Tibial nerve (tissue), 4 donors: ENCODE measurements at regions not wholly inside any gene's neighbourhood (a gene's known extent, or its start where the extent isn't known, plus 50 kb on each side); places are given as distances from the start of the nearest gene placed in this dataset.

Experiments used
- DNase-seq, 2 donors: peaks; one replicate each; pipeline ENCODE4 v3.0.0-alpha.2; 2019; ENCODE audit warnings: low spot score in 2 of 2
- H3K27ac ChIP-seq, 4 donors: fragments of 200-600 bp; sonication (generic) in 3 of 4; one replicate each; pipeline ENCODE4 v1.5.1; 2017 to 2019; ENCODE audit warnings: mild to moderate bottlenecking in 1 of 4
- H3K27me3 ChIP-seq, 2 donors: fragments of 200-600 bp; sonication (generic) in 1 of 2; one replicate each; pipeline versions ENCODE4 v1.5.1 to v1.6.0; 2017 to 2019
- H3K36me3 ChIP-seq, 3 donors: fragments of 200-600 bp; sonication (generic); one replicate each; pipeline ENCODE4 v1.5.1; 2018 to 2019
- H3K4me1 ChIP-seq, 4 donors: fragments of 200-600 bp; sonication (generic) in 3 of 4; one replicate each; pipeline ENCODE4 v1.5.1; 2017 to 2019
- H3K4me3 ChIP-seq, 4 donors: fragments of 200-600 bp; sonication (generic) in 3 of 4; one replicate each; pipeline ENCODE4 v1.5.1; 2017 to 2019; ENCODE audit warnings: mild to moderate bottlenecking in 1 of 4, moderate library complexity in 1 of 4
- H3K9me3 ChIP-seq, 4 donors: fragments of 200-600 bp; sonication (generic) in 3 of 4; one replicate each; pipeline ENCODE4 v1.5.1; 2017 to 2019
- CTCF ChIP-seq, 5 experiments: fragments of 200-600 bp in 3 of 5; fragments of 450-650 bp in 2 of 5; sonication (generic) in 3 of 5; IDR thresholded peaks; one replicate each; pipeline ENCODE4 v1.5.1; 2016 to 2019; ENCODE audit warnings: antibody characterized with exemption in 5 of 5, mild to moderate bottlenecking in 3 of 5, moderate library complexity in 2 of 5
- EP300 ChIP-seq, 2 donors: sonication (generic); formaldehyde crosslinking; IDR thresholded peaks; one replicate each; pipeline ENCODE4 v1.6.1; 2017; ENCODE audit warnings: antibody characterized with exemption in 2 of 2, mild to moderate bottlenecking in 1 of 2
- POLR2A ChIP-seq, 2 donors: fragments of 450-650 bp; IDR thresholded peaks; one replicate each; pipeline ENCODE4 v1.6.1; 2017; ENCODE audit warnings: antibody characterized with exemption in 2 of 2, mild to moderate bottlenecking in 2 of 2, moderate library complexity in 2 of 2
- WGBS, 2 donors: methylation state at CpG; one replicate each; pipeline ENCODE4 v1.1.5; 2018; 5-methylcytosine and 5-hydroxymethylcytosine counted together

GRCh38 chr2:22020091-22020742 lies 896.4 kb downstream of the TDRD15 start:
- H3K27me3 ChIP-seq, result no peaks in the 10 kb centered on the region
- 73 to 83% methylated on average over 6 of the region's 6 CpGs for WGBS, 2 donors
- H3K9me3 ChIP-seq, result no peaks in the 10 kb centered on the region
- H3K4me1 ChIP-seq, result no peaks in the 10 kb centered on the region
- DNase-seq, result no peak
- no peak for TF ChIP-seq CTCF (IDR thresholded peaks at IDR 0.05)
- TF ChIP-seq EP300 (IDR thresholded peaks at IDR 0.05), result no peak
- no peak for TF ChIP-seq POLR2A (IDR thresholded peaks at IDR 0.05)
- H3K4me3 ChIP-seq, result no peak overlapping the region
- no peak overlapping the region for H3K27ac ChIP-seq
- H3K36me3 ChIP-seq, result no peaks in the 10 kb centered on the region

- H3K9me3 ChIP-seq, result no peaks in the 10 kb centered on the region
- no peaks in the 10 kb centered on the region for H3K27me3 ChIP-seq
- TF ChIP-seq EP300 (IDR thresholded peaks at IDR 0.05), result no peak
- no peak for TF ChIP-seq CTCF (IDR thresholded peaks at IDR 0.05)
- TF ChIP-seq POLR2A (IDR thresholded peaks at IDR 0.05), result no peak
- H3K4me3 ChIP-seq, result no peak overlapping the region
- 37 to 55% methylated on average over 2 of the region's 2 CpGs for WGBS, 2 donors
- no peaks in the 10 kb centered on the region for H3K4me1 ChIP-seq
- no peak overlapping the region for H3K27ac ChIP-seq
- H3K36me3 ChIP-seq, result no peaks in the 10 kb centered on the region
- no peak for DNase-seq
Measured at GRCh38 chr2:22027345-22028005, 903.7 kb downstream of the TDRD15 start.

- TF ChIP-seq EP300 (IDR thresholded peaks at IDR 0.05), result no peak
- no peak for TF ChIP-seq POLR2A (IDR thresholded peaks at IDR 0.05)
- TF ChIP-seq CTCF (IDR thresholded peaks at IDR 0.05), result no peak
- no peaks in the 10 kb centered on the region for H3K36me3 ChIP-seq
- no peak for DNase-seq
- no peak overlapping the region for H3K4me3 ChIP-seq
- no peaks in the 10 kb centered on the region for H3K27me3 ChIP-seq
- peaks cover 0 to 11% (median 0%) of the 10 kb centered on the region in 4 donors for H3K9me3 ChIP-seq
- WGBS, 2 donors, result 29 to 30% methylated on average over 1 of the region's 1 CpG
- peaks cover 0 to 16% (median 0%) of the 10 kb centered on the region in 4 donors for H3K4me1 ChIP-seq
- H3K27ac ChIP-seq, result no peak overlapping the region
Measured at GRCh38 chr2:22035361-22035830, 911.6 kb downstream of the TDRD15 start.

GRCh38 chr2:22037274-22037673 lies 913.5 kb downstream of the TDRD15 start:
- peaks cover 0 to 16% (median 0%) of the 10 kb centered on the region in 4 donors for H3K4me1 ChIP-seq
- no peak for DNase-seq
- H3K27ac ChIP-seq, result no peak overlapping the region
- TF ChIP-seq CTCF (IDR thresholded peaks at IDR 0.05) (no peak), POLR2A (IDR thresholded peaks at IDR 0.05) (no peak), EP300 (IDR thresholded peaks at IDR 0.05) (no peak)
- H3K27me3 ChIP-seq, result no peaks in the 10 kb centered on the region
- no peaks in the 10 kb centered on the region for H3K36me3 ChIP-seq
- H3K9me3 ChIP-seq, result peaks cover 0 to 11% (median 0%) of the 10 kb centered on the region in 4 donors
- 16 to 22% methylated on average over 8 of the region's 8 CpGs for WGBS, 2 donors
- no peak overlapping the region for H3K4me3 ChIP-seq

GRCh38 chr2:22043784-22044183 lies 920.0 kb downstream of the TDRD15 start:
- TF ChIP-seq EP300 (IDR thresholded peaks at IDR 0.05) (no peak), POLR2A (IDR thresholded peaks at IDR 0.05) (no peak), CTCF (IDR thresholded peaks at IDR 0.05) (no peak)
- Histone ChIP-seq H3K9me3 (peaks cover 0 to 9% (median 0%) of the 10 kb centered on the region in 4 donors), H3K4me3 (no peak overlapping the region), H3K36me3 (no peaks in the 10 kb centered on the region), H3K27ac (no peak overlapping the region), H3K27me3 (no peaks in the 10 kb centered on the region), H3K4me1 (no peaks in the 10 kb centered on the region)
- no peak for DNase-seq
